Activated CD8-positive, alpha-beta T cell treated with anti-CD3 and anti-CD28 coated beads for 36 hours (primary cell): ENCODE measurements at regions not wholly inside any gene's neighbourhood (a gene's known extent, or its start where the extent isn't known, plus 50 kb on each side); places are given as distances from the start of the nearest gene placed in this dataset.
"Not testable (repeated sequence)": the region's sequence is repeated elsewhere in the genome, so short reads cannot be mapped to it uniquely, and the experiment has no call there.

ENCODE experiments used
- ATAC-seq: fragments of 200-7000 bp; cut with Tn5 transposase; one replicate; pipeline ENCODE4 v1.10.0; 2021; ENCODE audit warnings: mild to moderate bottlenecking, moderate library complexity
- CTCF ChIA-PET: fragments of 350-600 bp; sonication (Branson Sonifier 250); formaldehyde crosslinking; loops from one replicate; lab custom pipeline; 2021; ENCODE audit warnings: antibody characterized with exemption; lab: Charles Lee
- POLR2A ChIA-PET: fragments of 350-600 bp; sonication (Branson Sonifier 250); formaldehyde crosslinking; loops from one replicate; lab custom pipeline; 2021; ENCODE audit warnings: antibody characterized with exemption; lab: Charles Lee
- DNase-seq: peaks from one replicate; pipeline ENCODE4 v3.0.0-alpha.2; 2020
- H3K27ac Mint-ChIP-seq: one replicate; pipeline ENCODE4 v1.8.0; 2021; ENCODE audit warnings: mild to moderate bottlenecking, mixed read lengths
- H3K27me3 Mint-ChIP-seq: one replicate; pipeline ENCODE4 v1.8.0; 2021; ENCODE audit warnings: mixed read lengths
- H3K36me3 Mint-ChIP-seq: one replicate; pipeline ENCODE4 v1.8.0; 2021; ENCODE audit warnings: low read depth, mixed read lengths
- H3K4me1 Mint-ChIP-seq: one replicate; pipeline ENCODE4 v1.8.0; 2021; ENCODE audit warnings: low read depth, mixed read lengths
- H3K4me3 Mint-ChIP-seq: one replicate; pipeline ENCODE4 v1.8.0; 2021; ENCODE audit warnings: mild to moderate bottlenecking, moderate library complexity, mixed read lengths
- H3K9me3 Mint-ChIP-seq: one replicate; pipeline ENCODE4 v1.8.0; 2021; ENCODE audit warnings: mixed read lengths
- CTCF ChIP-seq: fragments of 200-600 bp; IDR thresholded peaks from one replicate; pipeline ENCODE4 v1.8.0; 2022; ENCODE audit warnings: antibody characterized with exemption, mild to moderate bottlenecking
- intact Hi-C: fragments of 100-400 bp; cut with micrococcal nuclease; formaldehyde crosslinking; loops from one replicate; pipeline ENCODE4 v1.10.0; 2022

GRCh38 chrX:94288325-94288724, 614.3 kb downstream of the FAM133A start:
- intact Hi-C loops, result no loop called here
- ChIA-PET CTCF (no interaction called here), POLR2A (no interaction called here)
- Mint-ChIP-seq H3K36me3 (no peaks in the 10 kb centered on the region), H3K4me1 (no peaks in the 10 kb centered on the region), H3K4me3 (no peak overlapping the region), H3K27ac (no peak overlapping the region), H3K9me3 (no peaks in the 10 kb centered on the region), H3K27me3 (no peaks in the 10 kb centered on the region)
- TF ChIP-seq CTCF, result no peak
- DNase-seq, result no peak
- ATAC-seq, result no peak

GRCh38 chrX:94288972-94289371, 615.0 kb downstream of the FAM133A start:
- ChIA-PET CTCF (no interaction called here), POLR2A (no interaction called here)
- ATAC-seq (no peak), DNase-seq (no peak)
- no peaks in the 10 kb centered on the region for H3K4me1 Mint-ChIP-seq
- no peaks in the 10 kb centered on the region for H3K9me3 Mint-ChIP-seq
- no peaks in the 10 kb centered on the region for H3K27me3 Mint-ChIP-seq
- H3K36me3 Mint-ChIP-seq, result no peaks in the 10 kb centered on the region
- intact Hi-C loops, result no loop called here
- TF ChIP-seq CTCF, result no peak
- no peak overlapping the region for H3K4me3 Mint-ChIP-seq
- H3K27ac Mint-ChIP-seq, result no peak overlapping the region

- H3K4me3 Mint-ChIP-seq, result no peak overlapping the region
- no peaks in the 10 kb centered on the region for H3K27me3 Mint-ChIP-seq
- CTCF ChIA-PET, result no interaction called here
- no peak for TF ChIP-seq CTCF
- no peak overlapping the region for H3K27ac Mint-ChIP-seq
- ATAC-seq (no peak), DNase-seq (no peak)
- POLR2A ChIA-PET, result no interaction called here
- no peaks in the 10 kb centered on the region for H3K4me1 Mint-ChIP-seq
- intact Hi-C loops, result no loop called here
- H3K36me3 Mint-ChIP-seq, result no peaks in the 10 kb centered on the region
- no peaks in the 10 kb centered on the region for H3K9me3 Mint-ChIP-seq
These were observed 628.4 kb downstream of the FAM133A start for GRCh38 chrX:94302446-94302845.

GRCh38 chrX:94329182-94329581, 655.2 kb downstream of the FAM133A start:
- ChIA-PET POLR2A (no interaction called here), CTCF (no interaction called here)
- no peaks in the 10 kb centered on the region for H3K4me1 Mint-ChIP-seq
- no peak for TF ChIP-seq CTCF
- H3K9me3 Mint-ChIP-seq, result no peaks in the 10 kb centered on the region
- intact Hi-C loops, result no loop called here
- ATAC-seq, result no peak
- DNase-seq, result no peak
- H3K27ac Mint-ChIP-seq, result no peak overlapping the region
- H3K36me3 Mint-ChIP-seq, result no peaks in the 10 kb centered on the region
- no peaks in the 10 kb centered on the region for H3K27me3 Mint-ChIP-seq
- H3K4me3 Mint-ChIP-seq, result no peak overlapping the region

GRCh38 chrX:94341730-94342129, 667.7 kb downstream of the FAM133A start:
- H3K36me3 Mint-ChIP-seq, CTCF ChIA-PET, ATAC-seq, POLR2A ChIA-PET, H3K9me3 Mint-ChIP-seq, H3K4me3 Mint-ChIP-seq, H3K27ac Mint-ChIP-seq, DNase-seq, H3K4me1 Mint-ChIP-seq, intact Hi-C loops, H3K27me3 Mint-ChIP-seq: not testable (repeated sequence)

GRCh38 chrX:94361241-94361640, 687.2 kb downstream of the FAM133A start:
- H3K36me3 Mint-ChIP-seq, result no peaks in the 10 kb centered on the region
- no peak for DNase-seq
- CTCF ChIA-PET, result no interaction called here
- H3K9me3 Mint-ChIP-seq, result peaks cover 2% of the 10 kb centered on the region
- no peak for TF ChIP-seq CTCF
- POLR2A ChIA-PET, result no interaction called here
- H3K4me3 Mint-ChIP-seq, result no peak overlapping the region
- intact Hi-C loops, result no loop called here
- H3K4me1 Mint-ChIP-seq, result no peaks in the 10 kb centered on the region
- H3K27me3 Mint-ChIP-seq, result no peaks in the 10 kb centered on the region
- no peak for ATAC-seq
- no peak overlapping the region for H3K27ac Mint-ChIP-seq
